ENCODE measurements at regions not wholly inside any gene's neighbourhood (a gene's known extent, or its start where the extent isn't known, plus 50 kb on each side); places are given as distances from the start of the nearest gene placed in this dataset.

DNA sequence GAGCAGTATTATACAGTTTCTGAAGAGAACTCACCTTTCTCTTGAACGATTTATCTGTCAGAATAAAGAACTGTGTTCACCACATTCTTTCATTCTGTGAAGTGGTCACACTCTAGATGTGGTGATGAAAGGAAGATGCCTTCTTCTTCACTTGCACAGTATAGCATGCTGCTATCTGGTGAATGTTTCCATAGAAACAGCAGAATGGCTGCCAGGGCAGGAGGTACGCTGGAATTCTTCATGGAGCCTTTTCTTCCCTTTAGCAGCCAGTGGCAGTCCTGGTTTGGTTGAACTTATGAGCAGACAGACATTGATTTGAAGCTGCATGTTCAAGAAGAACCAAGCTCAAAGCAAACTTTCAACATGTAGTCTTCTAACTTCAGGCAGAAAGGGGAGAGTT, 1157.9 kb upstream of the LRRTM1 start:
- Histone ChIP-seq H3K4me1 (no peaks in the 10 kb centered on the region), H3K4me3 (no peak overlapping the region), H3K9me3 (replicated peaks) (peaks cover 33% of the 10 kb centered on the region), H3K27ac (replicated peaks) (no peak overlapping the region), H3K36me3 (no peaks in the 10 kb centered on the region), H3K27me3 (ENCODE audit: low read depth) (no peaks in the 10 kb centered on the region)
- DNase-seq = no peak
- intact Hi-C loops (cut with micrococcal nuclease) = no loop called here
- TF ChIP-seq, protein P1, sequence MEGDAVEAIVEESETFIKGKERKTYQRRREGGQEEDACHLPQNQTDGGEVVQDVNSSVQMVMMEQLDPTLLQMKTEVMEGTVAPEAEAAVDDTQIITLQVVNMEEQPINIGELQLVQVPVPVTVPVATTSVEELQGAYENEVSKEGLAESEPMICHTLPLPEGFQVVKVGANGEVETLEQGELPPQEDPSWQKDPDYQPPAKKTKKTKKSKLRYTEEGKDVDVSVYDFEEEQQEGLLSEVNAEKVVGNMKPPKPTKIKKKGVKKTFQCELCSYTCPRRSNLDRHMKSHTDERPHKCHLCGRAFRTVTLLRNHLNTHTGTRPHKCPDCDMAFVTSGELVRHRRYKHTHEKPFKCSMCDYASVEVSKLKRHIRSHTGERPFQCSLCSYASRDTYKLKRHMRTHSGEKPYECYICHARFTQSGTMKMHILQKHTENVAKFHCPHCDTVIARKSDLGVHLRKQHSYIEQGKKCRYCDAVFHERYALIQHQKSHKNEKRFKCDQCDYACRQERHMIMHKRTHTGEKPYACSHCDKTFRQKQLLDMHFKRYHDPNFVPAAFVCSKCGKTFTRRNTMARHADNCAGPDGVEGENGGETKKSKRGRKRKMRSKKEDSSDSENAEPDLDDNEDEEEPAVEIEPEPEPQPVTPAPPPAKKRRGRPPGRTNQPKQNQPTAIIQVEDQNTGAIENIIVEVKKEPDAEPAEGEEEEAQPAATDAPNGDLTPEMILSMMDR (IDR thresholded peaks at IDR 0.05; ENCODE audit: borderline replicate concordance) = no peak

DNA sequence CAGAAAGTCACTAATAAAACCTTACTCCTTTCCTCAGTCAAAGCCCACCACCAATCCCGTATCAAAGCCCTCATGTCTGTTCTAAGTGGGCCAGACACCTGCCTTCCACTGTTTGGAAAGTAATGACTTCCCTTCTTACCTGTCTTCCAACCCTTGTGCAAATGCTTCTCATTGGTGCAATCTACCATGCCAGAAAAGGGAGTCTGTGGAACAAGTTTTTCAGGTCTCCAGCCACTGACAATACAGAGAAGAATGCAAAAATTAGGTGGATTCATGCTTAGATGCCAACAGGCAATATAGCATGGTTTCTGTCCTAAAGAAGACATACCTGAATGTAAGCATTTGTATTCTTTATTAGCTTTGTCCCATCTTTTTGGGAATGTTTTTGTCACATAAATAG, 1140.6 kb upstream of the LRRTM1 start:
- no peak for DNase-seq
- Histone ChIP-seq H3K4me3 (no peak overlapping the region), H3K27ac (replicated peaks) (no peak overlapping the region), H3K27me3 (ENCODE audit: low read depth) (no peaks in the 10 kb centered on the region), H3K9me3 (replicated peaks) (no peaks in the 10 kb centered on the region), H3K36me3 (no peaks in the 10 kb centered on the region), H3K4me1 (no peaks in the 10 kb centered on the region)
- TF ChIP-seq, protein P1 (IDR thresholded peaks at IDR 0.05; ENCODE audit: borderline replicate concordance) = no peak
- intact Hi-C loops (cut with micrococcal nuclease) = no loop called here

DNA sequence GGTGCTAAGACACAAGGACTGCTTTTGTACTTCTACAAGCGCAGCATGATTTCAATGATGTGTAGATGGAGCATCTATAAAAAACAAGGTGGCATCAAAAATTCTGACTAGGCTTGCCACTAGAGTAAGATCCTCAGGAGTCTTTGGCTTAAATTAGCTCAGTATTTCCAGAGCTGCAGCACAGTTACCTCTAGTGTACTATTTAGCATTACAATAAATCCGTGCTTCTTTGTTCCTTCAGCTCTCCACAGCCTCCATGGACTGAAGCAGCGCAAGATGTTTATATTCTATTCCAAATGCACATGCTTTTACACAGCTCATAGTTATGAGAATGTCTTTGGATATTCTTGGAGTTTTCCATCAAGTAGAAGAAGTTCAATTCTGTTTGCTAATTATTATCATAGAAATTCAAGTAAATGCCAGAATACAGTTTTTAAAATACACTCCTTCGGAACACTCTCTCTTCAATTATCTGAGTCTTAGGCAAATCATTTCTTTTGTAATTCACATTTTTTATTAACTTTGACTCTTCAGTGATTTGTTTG, 1133.0 kb upstream of the LRRTM1 start:
- H3K4me3 ChIP-seq = no peak overlapping the region
- intact Hi-C loops (cut with micrococcal nuclease) = no loop called here

DNA sequence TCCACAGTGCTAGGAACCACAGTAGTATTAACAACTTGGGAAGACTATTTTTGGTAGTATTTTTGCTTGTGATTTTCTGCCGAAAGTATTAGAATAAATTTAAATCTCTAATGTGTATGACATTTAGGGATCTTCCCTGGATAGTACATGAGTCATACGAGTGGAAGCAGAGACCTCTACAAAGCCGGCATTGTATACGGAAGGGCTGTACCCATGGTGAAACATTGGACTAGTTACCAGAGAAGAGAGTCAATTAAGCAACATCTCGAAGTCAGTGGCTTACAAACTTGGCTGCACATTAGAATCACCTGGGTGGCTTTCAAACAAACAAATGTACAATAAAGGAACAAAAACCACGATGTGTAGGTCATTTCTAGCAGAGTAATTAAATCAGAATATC, 1131.7 kb upstream of the LRRTM1 start:
- Histone ChIP-seq H3K4me3 (no peak overlapping the region), H3K9me3 (replicated peaks) (no peaks in the 10 kb centered on the region), H3K36me3 (no peaks in the 10 kb centered on the region), H3K27ac (replicated peaks) (no peak overlapping the region), H3K4me1 (no peaks in the 10 kb centered on the region), H3K27me3 (ENCODE audit: low read depth) (no peaks in the 10 kb centered on the region)
- TF ChIP-seq, protein P1 (IDR thresholded peaks at IDR 0.05; ENCODE audit: borderline replicate concordance) = no peak
- no peak for DNase-seq
- intact Hi-C loops (cut with micrococcal nuclease) = no loop called here

More for the DNA sequence above, 1133.0 kb upstream of the LRRTM1 start:
- no peaks in the 10 kb centered on the region for H3K9me3 ChIP-seq (replicated peaks)
- H3K36me3 ChIP-seq = no peaks in the 10 kb centered on the region
- TF ChIP-seq, protein P1 (IDR thresholded peaks at IDR 0.05; ENCODE audit: borderline replicate concordance) = no peak
- no peak for DNase-seq
- H3K4me1 ChIP-seq = no peaks in the 10 kb centered on the region
- H3K27me3 ChIP-seq (ENCODE audit: low read depth) = no peaks in the 10 kb centered on the region
- H3K27ac ChIP-seq (replicated peaks) = no peak overlapping the region

DNA sequence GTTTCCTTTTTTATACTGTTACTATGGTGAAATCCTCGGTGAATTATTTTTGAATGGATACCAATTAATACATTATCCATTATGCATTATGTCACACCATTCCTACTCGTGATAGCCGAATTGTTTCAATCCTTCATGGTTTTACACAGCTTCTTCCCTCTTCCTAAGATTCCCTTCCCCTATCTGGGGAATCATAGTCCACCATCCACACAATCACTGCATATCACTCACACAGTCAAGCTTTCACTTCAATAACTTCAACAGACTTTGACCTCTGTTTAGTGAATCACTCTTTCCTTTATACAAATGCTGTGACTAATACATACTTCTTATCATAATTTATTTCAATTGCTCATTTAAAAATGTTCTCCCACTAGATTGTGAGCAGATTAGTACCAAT, 1108.1 kb upstream of the LRRTM1 start:
- no peaks in the 10 kb centered on the region for H3K27me3 ChIP-seq (ENCODE audit: low read depth)
- DNase-seq = no peak
- no peaks in the 10 kb centered on the region for H3K4me1 ChIP-seq
- TF ChIP-seq, protein P1 (IDR thresholded peaks at IDR 0.05; ENCODE audit: borderline replicate concordance) = no peak
- H3K9me3 ChIP-seq (replicated peaks) = peaks cover 9% of the 10 kb centered on the region
- H3K36me3 ChIP-seq = no peaks in the 10 kb centered on the region
- intact Hi-C loops (cut with micrococcal nuclease) = no loop called here
- H3K4me3 ChIP-seq = no peak overlapping the region
- H3K27ac ChIP-seq (replicated peaks) = no peak overlapping the region

Data from left ventricle myocardium inferior (tissue), 1 donor.